SH-SY5Y (cell line): ENCODE measurements at regions not wholly inside any gene's neighbourhood (a gene's known extent, or its start where the extent isn't known, plus 50 kb on each side); places are given as distances from the start of the nearest gene placed in this dataset.

Experiments used
- GATA2 ChIP-seq: IDR thresholded peaks from 2 replicates; pipeline ENCODE4 v1.6.1; 2011; ENCODE audit warnings: mild to moderate bottlenecking, low read depth, low read length
- GATA3 ChIP-seq: IDR thresholded peaks from 2 replicates; pipeline ENCODE4 v1.6.1; 2011; ENCODE audit warnings: low read depth, mild to moderate bottlenecking, low read length, moderate library complexity

- TF ChIP-seq GATA2 (no peak), GATA3 (no peak)
These were observed 65.0 kb downstream of the PITPNM2 start for GRCh38 chr12:123085730-123086487.

GRCh38 chr12:123085066-123085465 lies 65.8 kb downstream of the PITPNM2 start:
- TF ChIP-seq GATA3, result no peak
- no peak for TF ChIP-seq GATA2

- TF ChIP-seq GATA2, result no peak
- TF ChIP-seq GATA3, result no peak
These were observed 67.0 kb downstream of the PITPNM2 start for GRCh38 chr12:123083661-123084571.

- no peak for TF ChIP-seq GATA2
- TF ChIP-seq GATA3, result no peak
These were observed 70.3 kb downstream of the PITPNM2 start for GRCh38 chr12:123080634-123081033.

GRCh38 chr12:123078531-123079155 lies 72.2 kb downstream of the PITPNM2 start:
- TF ChIP-seq GATA3 (no peak), GATA2 (no peak)

- TF ChIP-seq GATA3, result no peak
- no peak for TF ChIP-seq GATA2
These were observed 72.8 kb downstream of the PITPNM2 start for GRCh38 chr12:123078120-123078465.

GRCh38 chr12:123077298-123078119 lies 73.4 kb downstream of the PITPNM2 start:
- no peak for TF ChIP-seq GATA2

GRCh38 chr12:123076604-123077297 lies 74.1 kb downstream of the PITPNM2 start:
- TF ChIP-seq GATA3, result no peak
- no peak for TF ChIP-seq GATA2

GRCh38 chr12:123075646-123076171 lies 75.2 kb downstream of the PITPNM2 start:
- TF ChIP-seq GATA2 (no peak), GATA3 (no peak)

GRCh38 chr12:123075087-123075645 lies 75.7 kb downstream of the PITPNM2 start:
- TF ChIP-seq GATA3 (no peak), GATA2 (no peak)

GRCh38 chr12:123073962-123074801 lies 76.7 kb downstream of the PITPNM2 start:
- no peak for TF ChIP-seq GATA3

GRCh38 chr12:123073292-123073691 lies 77.6 kb downstream of the PITPNM2 start:
- TF ChIP-seq GATA3 (no peak), GATA2 (no peak)
